ENCODE measurements at regions not wholly inside any gene's neighbourhood (a gene's known extent, or its start where the extent isn't known, plus 50 kb on each side); places are given as distances from the start of the nearest gene placed in this dataset.
"Not testable (repeated sequence)": the region's sequence is repeated elsewhere in the genome, so short reads cannot be mapped to it uniquely, and the experiment has no call there.

DNA sequence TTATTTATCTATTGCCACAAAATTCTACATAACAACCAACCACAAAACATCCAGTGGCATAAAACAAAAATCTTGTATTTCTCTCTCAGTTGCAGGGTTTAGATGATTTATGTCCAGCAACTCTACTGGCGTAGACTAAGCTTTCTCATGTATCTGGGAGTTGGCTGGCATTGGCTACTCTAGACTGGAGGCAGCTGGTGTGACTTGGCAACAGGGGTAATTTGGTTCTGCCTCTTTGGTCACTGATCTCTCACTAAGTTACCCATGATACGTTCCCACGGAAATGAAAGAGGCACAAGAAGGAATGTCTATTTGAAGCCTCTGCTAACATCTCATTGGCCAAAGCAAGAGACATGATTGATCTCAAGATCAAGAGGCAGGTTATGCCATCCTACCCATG lies 144.0 kb downstream of the HS3ST3B1 start:
- intact Hi-C loops (cut with micrococcal nuclease): no loop called here

DNA sequence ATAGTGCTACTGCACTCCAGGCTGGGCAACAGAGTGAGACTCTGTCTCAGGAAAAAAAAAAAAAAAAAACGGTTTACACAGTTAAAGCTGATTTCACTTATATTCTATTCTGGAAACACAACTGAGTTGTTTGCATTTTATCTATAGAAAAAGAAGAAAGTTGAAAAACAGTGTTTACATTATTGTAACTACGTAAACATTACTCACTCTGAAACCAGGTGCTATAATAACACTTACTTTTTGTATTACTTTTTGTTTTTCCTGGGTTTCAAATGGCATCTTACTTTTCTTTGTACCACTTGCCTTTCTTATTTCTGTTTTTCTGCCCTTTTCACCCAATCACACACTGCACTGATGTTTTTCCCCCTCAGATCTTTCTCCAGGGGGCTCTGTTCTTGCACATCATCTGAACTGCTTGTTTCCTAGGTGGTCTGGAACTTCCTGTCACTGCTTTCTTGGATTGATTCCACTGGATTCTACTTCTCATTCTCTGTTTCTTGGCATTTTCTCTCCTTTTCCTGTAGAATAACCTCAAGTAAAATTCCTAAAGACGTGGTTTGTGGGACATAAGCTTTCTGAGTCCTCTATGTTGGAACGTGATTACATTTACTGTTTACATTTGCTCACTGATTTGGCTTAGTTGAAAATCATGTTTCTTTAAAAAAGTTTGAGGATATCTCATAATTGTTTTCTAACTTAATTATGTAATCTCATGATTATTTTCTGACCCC lies 142.1 kb downstream of the HS3ST3B1 start:
- intact Hi-C loops (cut with micrococcal nuclease): no loop called here

- intact Hi-C loops (cut with micrococcal nuclease): no loop called here
These were observed 136.3 kb downstream of the HS3ST3B1 start for GRCh38 chr17:14437176-14437575.

GRCh38 chr17:14436266-14436665 lies 135.4 kb downstream of the HS3ST3B1 start:
- intact Hi-C loops (cut with micrococcal nuclease): no loop called here

- intact Hi-C loops (cut with micrococcal nuclease): no loop called here
These were observed 133.6 kb downstream of the HS3ST3B1 start for GRCh38 chr17:14434506-14434905.

- intact Hi-C loops (cut with micrococcal nuclease): no loop called here
These were observed 131.2 kb downstream of the HS3ST3B1 start for GRCh38 chr17:14432079-14432478.

DNA sequence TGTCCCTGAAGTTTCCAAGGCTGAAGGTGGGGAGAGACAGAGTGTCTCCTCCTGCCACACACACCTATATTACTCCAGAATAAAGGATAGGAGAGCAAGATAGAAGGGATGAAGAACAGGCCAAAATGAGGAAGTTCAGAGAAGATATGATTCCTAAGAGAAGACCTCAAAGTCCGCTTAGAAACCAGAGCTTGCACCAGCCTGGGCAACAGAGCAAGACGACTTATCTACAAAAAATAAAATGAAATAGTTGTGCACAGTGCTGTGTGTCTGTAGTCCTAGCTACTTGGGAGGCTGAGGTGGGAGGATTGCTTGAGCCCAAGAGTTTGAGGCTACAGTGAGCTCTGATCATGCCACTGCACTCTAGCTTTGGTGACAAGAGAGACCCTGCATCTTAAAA lies 128.2 kb downstream of the HS3ST3B1 start:
- intact Hi-C loops (cut with micrococcal nuclease): loop anchor here (2.0 to 5.0 kb wide), 4 partner anchors 70 to 834 kb away; no protein-coding TSS in a partner anchor

GRCh38 chr17:14428648-14429029 lies 127.8 kb downstream of the HS3ST3B1 start:
- intact Hi-C loops (cut with micrococcal nuclease): loop anchor here (1.0 to 5.0 kb wide), 7 partner anchors 24 to 1410 kb away; partner anchors contain the start of gene ELAC2

GRCh38 chr17:14427900-14428647 lies 127.2 kb downstream of the HS3ST3B1 start:
- intact Hi-C loops (cut with micrococcal nuclease): loop anchor here (1.0 to 5.0 kb wide), 7 partner anchors 24 to 1410 kb away; partner anchors contain the start of gene ELAC2

DNA sequence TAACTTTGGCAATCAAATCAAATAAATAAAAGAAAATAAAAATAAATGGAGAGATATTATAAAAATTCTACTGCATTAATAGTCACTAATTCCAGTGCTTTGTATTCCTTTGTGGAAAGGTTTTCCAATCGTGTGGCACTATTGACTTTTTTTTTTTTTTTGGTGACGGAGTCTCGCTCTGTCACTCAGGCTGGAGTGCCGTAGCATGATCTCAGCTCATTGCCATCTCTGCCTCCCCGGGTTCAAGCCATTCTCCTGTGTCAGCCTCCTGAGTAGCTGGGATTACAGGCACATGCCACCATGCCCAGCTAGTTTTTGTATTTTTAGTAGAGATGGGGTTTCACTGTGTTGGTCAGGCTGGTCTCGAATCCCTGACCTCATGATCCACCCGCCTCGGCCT lies 122.3 kb downstream of the HS3ST3B1 start:
- intact Hi-C loops (cut with micrococcal nuclease): not testable (repeated sequence)

DNA sequence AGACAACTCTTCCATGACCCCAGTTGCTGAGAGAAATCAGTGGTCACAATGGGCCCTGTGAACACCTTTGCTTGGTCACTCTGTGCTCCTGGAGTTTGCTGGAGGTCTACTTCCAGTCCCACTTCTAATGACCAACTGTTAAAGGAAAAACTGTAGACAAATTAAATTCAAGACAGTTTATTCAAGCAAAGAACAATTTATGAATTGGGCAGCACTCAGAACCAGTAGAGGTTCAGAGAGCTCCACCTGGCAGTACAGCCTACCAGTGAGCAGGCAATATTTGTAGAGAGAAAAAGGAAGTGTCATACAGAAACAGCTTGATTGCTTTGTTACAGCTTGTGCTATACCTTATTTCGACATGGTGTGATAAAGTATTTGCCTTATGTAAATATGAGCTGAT lies 116.5 kb downstream of the HS3ST3B1 start:
- intact Hi-C loops (cut with micrococcal nuclease): no loop called here

- intact Hi-C loops (cut with micrococcal nuclease): no loop called here
These were observed 108.4 kb downstream of the HS3ST3B1 start for GRCh38 chr17:14409292-14409691.

- intact Hi-C loops (cut with micrococcal nuclease): no loop called here
These were observed 106.7 kb downstream of the HS3ST3B1 start for GRCh38 chr17:14407541-14407940.

- intact Hi-C loops (cut with micrococcal nuclease): no loop called here
These were observed 104.3 kb downstream of the HS3ST3B1 start for GRCh38 chr17:14405189-14405588.

Data from T-helper 1 cell treated with Interleukin-12 subunit alpha and Interleukin-12 subunit beta and Interleukin-4 antibody, amounts not matched to agents 30 ng/mL and 1 ng/mL, for 36 hours (primary cell).